IMR-90 (cell line): ENCODE measurements at regions not wholly inside any gene's neighbourhood (a gene's known extent, or its start where the extent isn't known, plus 50 kb on each side); places are given as distances from the start of the nearest gene placed in this dataset.

Experiments
- ATAC-seq: fragments of 200-7000 bp; cut with Tn5 transposase; 2 replicates; pipeline ENCODE4 v1.9.1; 2020; ENCODE audit warnings: low read depth, mild to moderate bottlenecking, moderate library complexity
- BruUV-seq: library from RNA; stranded (reverse); fragments of 400-500 nt; replicated peaks from 2 replicates; lab custom pipeline; 2021; lab: Mats Ljungman, UMichigan
- CTCF ChIA-PET: fragments of 300-600 bp; formaldehyde crosslinking; extraction: SDS; loops from one replicate; lab custom pipeline; 2021; ENCODE audit warnings: antibody characterized with exemption; lab: Yijun Ruan, JAX
- POLR2A ChIA-PET: fragments of 300-600 bp; sonication (Branson Sonifier 250); formaldehyde crosslinking; loops from one replicate; lab custom pipeline; 2022; ENCODE audit warnings: antibody characterized with exemption; ENCODE audit not compliant: unreplicated experiment; lab: Charles Lee
- DNase-seq: peaks from one replicate; pipeline ENCODE4 v3.0.0; 2013
- H2AFZ ChIP-seq: replicated peaks from 2 replicates; pipeline ENCODE3; 2013; ENCODE audit warnings: low read length, mild to moderate bottlenecking; ENCODE audit not compliant: poor library complexity
- H2AK5ac ChIP-seq: 2 replicates; pipeline ENCODE4 v1.6.1; 2013; ENCODE audit warnings: low read depth, low read length, inconsistent platforms
- H2AK9ac ChIP-seq: replicated peaks from 2 replicates; pipeline ENCODE3; 2013; ENCODE audit warnings: mild to moderate bottlenecking, low read depth, low read length, moderate library complexity; ENCODE audit not compliant: poor library complexity
- H2BK120ac ChIP-seq: 2 replicates; pipeline ENCODE4 v1.6.1; 2013; ENCODE audit warnings: low read depth, low read length, inconsistent platforms
- H2BK15ac ChIP-seq: 3 replicates; pipeline ENCODE4 v1.6.1; 2013; ENCODE audit warnings: low read depth, low read length, inconsistent platforms
- H2BK20ac ChIP-seq: 2 replicates; pipeline ENCODE4 v1.6.1; 2013; ENCODE audit warnings: low read depth, mild to moderate bottlenecking, inconsistent platforms, low read length, moderate library complexity
- H2BK5ac ChIP-seq: 2 replicates; pipeline ENCODE4 v1.6.1; 2013; ENCODE audit warnings: mild to moderate bottlenecking, low read depth, low read length, inconsistent platforms; ENCODE audit not compliant: poor library complexity, severe bottlenecking
- H3K14ac ChIP-seq: replicated peaks from 2 replicates; pipeline ENCODE4 v1.6.1; 2013; ENCODE audit warnings: low read depth, low read length, inconsistent platforms
- H3K18ac ChIP-seq: 2 replicates; pipeline ENCODE4 v1.6.1; 2013; ENCODE audit warnings: low read depth, low read length, control low read depth
- H3K23ac ChIP-seq: 2 replicates; pipeline ENCODE4 v1.6.1; 2013; ENCODE audit warnings: low read depth, low read length, inconsistent platforms
- H3K27ac ChIP-seq: 2 replicates; pipeline ENCODE4 v1.5.1; 2013; ENCODE audit warnings: mild to moderate bottlenecking, control low read depth, low read length; ENCODE audit not compliant: insufficient read depth
- H3K27me3 ChIP-seq: 2 replicates; pipeline ENCODE4 v1.6.1; 2013; ENCODE audit warnings: low read length; ENCODE audit not compliant: control insufficient read depth, insufficient read depth
- H3K36me3 ChIP-seq: 2 replicates; pipeline ENCODE4 v1.6.1; 2013; ENCODE audit warnings: low read length, mixed read lengths; ENCODE audit not compliant: control insufficient read depth, insufficient read depth
- H3K4ac ChIP-seq: 2 replicates; pipeline ENCODE4 v1.6.1; 2013; ENCODE audit warnings: low read depth, low read length, inconsistent platforms
- H3K4me1 ChIP-seq: 2 replicates; pipeline ENCODE4 v1.6.1; 2013; ENCODE audit warnings: low read length, mixed read lengths; ENCODE audit not compliant: control insufficient read depth, insufficient read depth
- H3K4me2 ChIP-seq: 2 replicates; pipeline ENCODE4 v1.6.1; 2013; ENCODE audit warnings: low read depth, mild to moderate bottlenecking, control low read depth, low read length, moderate library complexity
- H3K4me3 ChIP-seq: 2 replicates; pipeline ENCODE4 v1.5.1; 2013; ENCODE audit warnings: low read depth, mild to moderate bottlenecking, control low read depth, low read length, moderate library complexity; ENCODE audit not compliant: insufficient read depth
- H3K56ac ChIP-seq: 2 replicates; pipeline ENCODE4 v1.6.1; 2013; ENCODE audit warnings: low read length, inconsistent platforms; ENCODE audit not compliant: insufficient read depth; ENCODE audit errors: extremely low read depth
- H3K79me1 ChIP-seq, 2 experiments: 2 replicates each; pipeline ENCODE4 v1.6.1; 2013; ENCODE audit warnings: low read length in 2 of 2, inconsistent platforms in 1 of 2, low read depth in 1 of 2
- H3K9ac ChIP-seq: 2 replicates; pipeline ENCODE4 v1.6.1; 2013; ENCODE audit warnings: low read depth, low read length, control low read depth
- H3K9me1 ChIP-seq: 2 replicates; pipeline ENCODE4 v1.6.1; 2013; ENCODE audit warnings: low read length, inconsistent platforms; ENCODE audit not compliant: insufficient read depth
- H3K9me3 ChIP-seq: 2 replicates; pipeline ENCODE4 v1.6.1; 2013; ENCODE audit warnings: low read length; ENCODE audit not compliant: control insufficient read depth, insufficient read depth
- H4K20me1 ChIP-seq: 2 replicates; pipeline ENCODE4 v1.6.1; 2013; ENCODE audit warnings: low read length, inconsistent platforms; ENCODE audit not compliant: insufficient read depth
- H4K5ac ChIP-seq: 2 replicates; pipeline ENCODE4 v1.6.1; 2013; ENCODE audit warnings: mild to moderate bottlenecking, low read depth, low read length, control low read depth
- H4K8ac ChIP-seq, 2 experiments: 2 replicates each; pipeline ENCODE4 v1.6.1; 2013; ENCODE audit warnings: low read depth in 2 of 2, low read length in 2 of 2, control low read depth in 1 of 2, inconsistent platforms in 1 of 2
- H4K91ac ChIP-seq: 2 replicates; pipeline ENCODE4 v1.6.1; 2013; ENCODE audit warnings: low read depth, low read length, inconsistent platforms; ENCODE audit not compliant: insufficient read depth
- BHLHE40 ChIP-seq: fragments of 150-350 bp; IDR thresholded peaks from 2 replicates; pipeline ENCODE4 v1.6.1; 2016; ENCODE audit warnings: mild to moderate bottlenecking, low read depth, low read length
- CEBPB ChIP-seq: IDR thresholded peaks from 2 replicates; pipeline ENCODE4 v1.6.1; 2012; ENCODE audit warnings: low read depth, low read length, improper control_type of control experiment
- CHD1 ChIP-seq: IDR thresholded peaks from 2 replicates; pipeline ENCODE4 v1.6.1; 2012; ENCODE audit warnings: low read depth, low read length, improper control_type of control experiment
- MAZ ChIP-seq: IDR thresholded peaks from 2 replicates; pipeline ENCODE4 v1.6.1; 2012; ENCODE audit warnings: low read depth, mild to moderate bottlenecking, low read length, improper control_type of control experiment, moderate library complexity, borderline replicate concordance
- MXI1 ChIP-seq: IDR thresholded peaks from 2 replicates; pipeline ENCODE4 v1.6.1; 2012; ENCODE audit warnings: low read depth, mild to moderate bottlenecking, low read length, moderate library complexity, borderline replicate concordance
- NFE2L2 ChIP-seq: fragments of 150-350 bp; IDR thresholded peaks from 2 replicates; pipeline ENCODE4 v1.6.1; 2016; ENCODE audit warnings: low read depth, mild to moderate bottlenecking, low read length
- POLR2A ChIP-seq: IDR thresholded peaks from 2 replicates; pipeline ENCODE4 v1.6.1; 2012; ENCODE audit warnings: mild to moderate bottlenecking, low read depth, low read length
- RFX5 ChIP-seq: IDR thresholded peaks from 2 replicates; pipeline ENCODE4 v1.8.0; 2012; ENCODE audit warnings: low read depth, mild to moderate bottlenecking, low read length, moderate library complexity
- WGBS, 2 experiments: methylation state at CpG; one replicate each; pipeline versions ENCODE4 v1.1.5 to v1.1.7; 2013; ENCODE audit warnings: missing lambda C conversion rate in 2 of 2; ENCODE audit not compliant: insufficient read length in 1 of 2; ENCODE audit errors: extremely low coverage in 2 of 2; 5-methylcytosine and 5-hydroxymethylcytosine counted together
- dilution Hi-C: fragments of 300-500 bp; cut with HindIII; formaldehyde crosslinking; loops from one replicate; pipeline ENCODE4 v1.14.3; 2018; ENCODE audit warnings: low sequenced_read_pairs; ENCODE audit not compliant: unreplicated experiment
- in situ Hi-C: fragments of 300-500 bp; cut with MboI; formaldehyde crosslinking; loops from 3 replicates; pipeline ENCODE4 v1.14.3; 2019; ENCODE audit warnings: low sequenced_read_pairs, inconsistent platforms, mixed read lengths
- intact Hi-C: fragments of 100-400 bp; cut with micrococcal nuclease; formaldehyde crosslinking; loops from 2 replicates; pipeline ENCODE4 v1.10.0; 2022
- TF ChIP-seq, protein P1 (sequence below): fragments of 150-350 bp; IDR thresholded peaks from 2 replicates; pipeline ENCODE4 v1.6.1; 2017; ENCODE audit warnings: mild to moderate bottlenecking, antibody characterized with exemption, low read length, low read depth
- TF ChIP-seq, protein P2 (sequence below): fragments of 150-350 bp; IDR thresholded peaks from 2 replicates; pipeline ENCODE4 v1.6.1; 2016; ENCODE audit warnings: low read depth, mild to moderate bottlenecking, low read length, moderate library complexity, borderline replicate concordance

DNA sequence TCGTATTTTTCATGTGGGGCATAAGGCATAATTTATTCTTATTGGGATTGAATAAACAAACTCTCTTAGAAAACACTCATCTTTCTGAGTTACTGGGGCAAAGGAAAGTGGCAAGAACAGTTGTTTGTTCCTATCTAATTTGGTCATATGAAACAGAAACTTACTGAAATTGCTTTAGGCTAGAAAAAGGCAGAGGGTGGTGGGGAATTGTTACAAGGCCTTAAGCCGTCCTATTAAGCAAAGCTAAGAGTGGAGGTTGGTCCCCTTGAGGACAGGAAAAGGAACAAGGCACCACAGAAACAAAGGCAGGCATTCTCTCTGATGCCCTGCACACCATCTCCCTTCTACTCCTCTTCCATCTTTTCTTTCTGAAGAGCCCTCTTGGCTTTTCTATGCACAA, 830.9 kb downstream of the EDEM1 start:
- H2BK20ac ChIP-seq: no peak overlapping the region
- no TSS peak for BruUV-seq

More for the DNA sequence above, 830.9 kb downstream of the EDEM1 start:
- CTCF ChIA-PET: no interaction called here
- H4K20me1 ChIP-seq: no peaks in the 10 kb centered on the region
- H4K91ac ChIP-seq: no peak overlapping the region
- POLR2A ChIA-PET: no interaction called here
- H3K79me1 ChIP-seq: no peaks in the 10 kb centered on the region
- intact Hi-C loops (no loop called here), in situ Hi-C loops (no loop called here), dilution Hi-C loops (no loop called here)
- 0 out of 2 replicates have a peak, but pooled peaks cover 7% of the 10 kb centered on the region for H3K9me3 ChIP-seq
- H3K18ac ChIP-seq: no peak overlapping the region
- DNase-seq: no peak
- no peak overlapping the region for H2BK120ac ChIP-seq
- H3K9ac ChIP-seq: no peak overlapping the region
- no peak overlapping the region for H3K4ac ChIP-seq
- ATAC-seq: no peak
- no peak overlapping the region for H2BK5ac ChIP-seq
- H4K5ac ChIP-seq: no peak overlapping the region
- H3K23ac ChIP-seq: no peak overlapping the region
- H3K9me1 ChIP-seq: no peaks in the 10 kb centered on the region
- H2AK5ac ChIP-seq: no peak overlapping the region
- H3K14ac ChIP-seq: no peak overlapping the region
- H4K8ac ChIP-seq: no peak overlapping the region
- no peak overlapping the region for H3K4me3 ChIP-seq
- no peaks in the 10 kb centered on the region for H3K36me3 ChIP-seq
- no peak overlapping the region for H2AFZ ChIP-seq
- no peak overlapping the region for H2AK9ac ChIP-seq
- H3K27me3 ChIP-seq: no peaks in the 10 kb centered on the region
- H3K56ac ChIP-seq: no peak overlapping the region
- no peak for TF ChIP-seq NFE2L2
- TF ChIP-seq, protein P1, sequence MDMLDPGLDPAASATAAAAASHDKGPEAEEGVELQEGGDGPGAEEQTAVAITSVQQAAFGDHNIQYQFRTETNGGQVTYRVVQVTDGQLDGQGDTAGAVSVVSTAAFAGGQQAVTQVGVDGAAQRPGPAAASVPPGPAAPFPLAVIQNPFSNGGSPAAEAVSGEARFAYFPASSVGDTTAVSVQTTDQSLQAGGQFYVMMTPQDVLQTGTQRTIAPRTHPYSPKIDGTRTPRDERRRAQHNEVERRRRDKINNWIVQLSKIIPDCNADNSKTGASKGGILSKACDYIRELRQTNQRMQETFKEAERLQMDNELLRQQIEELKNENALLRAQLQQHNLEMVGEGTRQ: no peak
- no peak for TF ChIP-seq CHD1
- no peak for TF ChIP-seq BHLHE40
- no peak for TF ChIP-seq MAZ
- no peak for TF ChIP-seq CEBPB
- no peak for TF ChIP-seq RFX5
- no peak for TF ChIP-seq POLR2A
- TF ChIP-seq, protein P2, sequence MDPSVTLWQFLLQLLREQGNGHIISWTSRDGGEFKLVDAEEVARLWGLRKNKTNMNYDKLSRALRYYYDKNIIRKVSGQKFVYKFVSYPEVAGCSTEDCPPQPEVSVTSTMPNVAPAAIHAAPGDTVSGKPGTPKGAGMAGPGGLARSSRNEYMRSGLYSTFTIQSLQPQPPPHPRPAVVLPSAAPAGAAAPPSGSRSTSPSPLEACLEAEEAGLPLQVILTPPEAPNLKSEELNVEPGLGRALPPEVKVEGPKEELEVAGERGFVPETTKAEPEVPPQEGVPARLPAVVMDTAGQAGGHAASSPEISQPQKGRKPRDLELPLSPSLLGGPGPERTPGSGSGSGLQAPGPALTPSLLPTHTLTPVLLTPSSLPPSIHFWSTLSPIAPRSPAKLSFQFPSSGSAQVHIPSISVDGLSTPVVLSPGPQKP: no peak
- no peak for TF ChIP-seq MXI1
- WGBS, 2 experiments: no CpG with 5 or more reads among the region's 2 CpGs
- no peak overlapping the region for H2BK15ac ChIP-seq
- H3K27ac ChIP-seq: no peak overlapping the region
- H3K4me1 ChIP-seq: no peaks in the 10 kb centered on the region
- no peak overlapping the region for H3K4me2 ChIP-seq
